NCI-H526 (cell line): ENCODE measurements at regions not wholly inside any gene's neighbourhood (a gene's known extent, or its start where the extent isn't known, plus 50 kb on each side); places are given as distances from the start of the nearest gene placed in this dataset.

ENCODE experiments used
- DNase-seq, 2 experiments: peaks; one replicate each; lab custom pipeline; 2025; lab: John Stamatoyannopoulos, UW

GRCh38 chr21:27695246-27695645 is 728.4 kb upstream of the ADAMTS5 start:
- no peak for DNase-seq

GRCh38 chr21:27694667-27695066 is 727.8 kb upstream of the ADAMTS5 start:
- DNase-seq, result no peak

GRCh38 chr21:27693376-27693775 is 726.5 kb upstream of the ADAMTS5 start:
- DNase-seq, result no peak

GRCh38 chr21:27691516-27691915 is 724.6 kb upstream of the ADAMTS5 start:
- no peak for DNase-seq

GRCh38 chr21:27691006-27691405 is 724.1 kb upstream of the ADAMTS5 start:
- no peak for DNase-seq

GRCh38 chr21:27690426-27690825 is 723.5 kb upstream of the ADAMTS5 start:
- DNase-seq, result no peak

- no peak for DNase-seq
Observed at GRCh38 chr21:27688773-27689172, 721.9 kb upstream of the ADAMTS5 start.

GRCh38 chr21:27683292-27683691 is 716.4 kb upstream of the ADAMTS5 start:
- DNase-seq, result no peak

GRCh38 chr21:27681841-27682240 is 715.0 kb upstream of the ADAMTS5 start:
- no peak for DNase-seq

GRCh38 chr21:27681038-27681437 is 714.1 kb upstream of the ADAMTS5 start:
- no peak for DNase-seq

- DNase-seq, result no peak
Observed at GRCh38 chr21:27680181-27680580, 713.3 kb upstream of the ADAMTS5 start.

GRCh38 chr21:27678511-27678910 is 711.6 kb upstream of the ADAMTS5 start:
- DNase-seq, result no peak

GRCh38 chr21:27677546-27677945 is 710.7 kb upstream of the ADAMTS5 start:
- DNase-seq, result no peak

GRCh38 chr21:27675306-27675705 is 708.4 kb upstream of the ADAMTS5 start:
- no peak for DNase-seq

- DNase-seq, result no peak
Observed at GRCh38 chr21:27674041-27674615, 707.2 kb upstream of the ADAMTS5 start.

- no peak for DNase-seq
Observed at GRCh38 chr21:27673581-27673980, 706.7 kb upstream of the ADAMTS5 start.

GRCh38 chr21:27671207-27671606 is 704.3 kb upstream of the ADAMTS5 start:
- no peak for DNase-seq

- no peak for DNase-seq
Observed at GRCh38 chr21:27653481-27653880, 686.6 kb upstream of the ADAMTS5 start.

- no peak for DNase-seq
Observed at GRCh38 chr21:27649762-27650161, 682.9 kb upstream of the ADAMTS5 start.

GRCh38 chr21:27649323-27649722 is 682.4 kb upstream of the ADAMTS5 start:
- DNase-seq, result no peak

- DNase-seq, result no peak
Observed at GRCh38 chr21:27648560-27648959, 681.7 kb upstream of the ADAMTS5 start.

- DNase-seq, result no peak
Observed at GRCh38 chr21:27647921-27648320, 681.0 kb upstream of the ADAMTS5 start.

GRCh38 chr21:27647401-27647800 is 680.5 kb upstream of the ADAMTS5 start:
- DNase-seq, result no peak

GRCh38 chr21:27646691-27647090 is 679.8 kb upstream of the ADAMTS5 start:
- DNase-seq, result no peak

GRCh38 chr21:27646056-27646455 is 679.2 kb upstream of the ADAMTS5 start:
- no peak for DNase-seq
